ENCODE measurements at regions not wholly inside any gene's neighbourhood (a gene's known extent, or its start where the extent isn't known, plus 50 kb on each side); places are given as distances from the start of the nearest gene placed in this dataset.
"Not testable (repeated sequence)": the region's sequence is repeated elsewhere in the genome, so short reads cannot be mapped to it uniquely, and the experiment has no call there.

DNA sequence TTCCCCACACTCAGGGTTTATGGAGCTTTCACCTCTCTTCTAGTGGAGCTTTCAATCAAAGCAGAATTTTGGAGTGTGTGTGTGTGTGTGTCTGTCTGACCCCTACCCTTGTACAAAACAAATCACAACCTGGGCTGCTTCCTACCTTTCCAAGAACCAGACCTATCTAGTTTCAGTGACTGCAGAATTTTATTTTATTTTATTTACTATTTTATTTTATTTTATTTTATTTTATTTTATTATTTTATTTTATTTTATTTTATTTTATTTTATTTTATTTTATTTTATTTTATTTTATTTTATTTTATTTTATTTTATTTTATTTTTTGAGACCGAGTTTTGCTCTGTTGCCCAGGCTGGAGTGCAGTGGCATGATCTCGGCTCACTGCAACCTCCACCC lies 151.6 kb upstream of the SEMA6A start:
- TF ChIP-seq, protein P1, sequence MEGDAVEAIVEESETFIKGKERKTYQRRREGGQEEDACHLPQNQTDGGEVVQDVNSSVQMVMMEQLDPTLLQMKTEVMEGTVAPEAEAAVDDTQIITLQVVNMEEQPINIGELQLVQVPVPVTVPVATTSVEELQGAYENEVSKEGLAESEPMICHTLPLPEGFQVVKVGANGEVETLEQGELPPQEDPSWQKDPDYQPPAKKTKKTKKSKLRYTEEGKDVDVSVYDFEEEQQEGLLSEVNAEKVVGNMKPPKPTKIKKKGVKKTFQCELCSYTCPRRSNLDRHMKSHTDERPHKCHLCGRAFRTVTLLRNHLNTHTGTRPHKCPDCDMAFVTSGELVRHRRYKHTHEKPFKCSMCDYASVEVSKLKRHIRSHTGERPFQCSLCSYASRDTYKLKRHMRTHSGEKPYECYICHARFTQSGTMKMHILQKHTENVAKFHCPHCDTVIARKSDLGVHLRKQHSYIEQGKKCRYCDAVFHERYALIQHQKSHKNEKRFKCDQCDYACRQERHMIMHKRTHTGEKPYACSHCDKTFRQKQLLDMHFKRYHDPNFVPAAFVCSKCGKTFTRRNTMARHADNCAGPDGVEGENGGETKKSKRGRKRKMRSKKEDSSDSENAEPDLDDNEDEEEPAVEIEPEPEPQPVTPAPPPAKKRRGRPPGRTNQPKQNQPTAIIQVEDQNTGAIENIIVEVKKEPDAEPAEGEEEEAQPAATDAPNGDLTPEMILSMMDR (conservative IDR thresholded peaks at IDR 0.05; ENCODE audit: low read length) = not testable (repeated sequence)
- TF ChIP-seq EZH2phosphoT487 (IDR thresholded peaks at IDR 0.05; ENCODE audit: borderline replicate concordance, low read depth, low read length) = not testable (repeated sequence)
